Fibroblast of villous mesenchyme (primary cell): ENCODE measurements at regions not wholly inside any gene's neighbourhood (a gene's known extent, or its start where the extent isn't known, plus 50 kb on each side); places are given as distances from the start of the nearest gene placed in this dataset.

Experiments used
- DNase-seq: peaks from one replicate; pipeline ENCODE4 v3.0.0-alpha.2; 2010; ENCODE audit warnings: low read depth
- H3K4me3 ChIP-seq: 2 replicates; pipeline ENCODE4 v1.5.1; 2011; ENCODE audit warnings: low read depth, mild to moderate bottlenecking, low read length
- TF ChIP-seq, protein P1 (sequence below): IDR thresholded peaks from 2 replicates; pipeline ENCODE4 v1.5.1; 2012; ENCODE audit warnings: low read depth, mild to moderate bottlenecking, low read length; ENCODE audit not compliant: insufficient read depth

DNA sequence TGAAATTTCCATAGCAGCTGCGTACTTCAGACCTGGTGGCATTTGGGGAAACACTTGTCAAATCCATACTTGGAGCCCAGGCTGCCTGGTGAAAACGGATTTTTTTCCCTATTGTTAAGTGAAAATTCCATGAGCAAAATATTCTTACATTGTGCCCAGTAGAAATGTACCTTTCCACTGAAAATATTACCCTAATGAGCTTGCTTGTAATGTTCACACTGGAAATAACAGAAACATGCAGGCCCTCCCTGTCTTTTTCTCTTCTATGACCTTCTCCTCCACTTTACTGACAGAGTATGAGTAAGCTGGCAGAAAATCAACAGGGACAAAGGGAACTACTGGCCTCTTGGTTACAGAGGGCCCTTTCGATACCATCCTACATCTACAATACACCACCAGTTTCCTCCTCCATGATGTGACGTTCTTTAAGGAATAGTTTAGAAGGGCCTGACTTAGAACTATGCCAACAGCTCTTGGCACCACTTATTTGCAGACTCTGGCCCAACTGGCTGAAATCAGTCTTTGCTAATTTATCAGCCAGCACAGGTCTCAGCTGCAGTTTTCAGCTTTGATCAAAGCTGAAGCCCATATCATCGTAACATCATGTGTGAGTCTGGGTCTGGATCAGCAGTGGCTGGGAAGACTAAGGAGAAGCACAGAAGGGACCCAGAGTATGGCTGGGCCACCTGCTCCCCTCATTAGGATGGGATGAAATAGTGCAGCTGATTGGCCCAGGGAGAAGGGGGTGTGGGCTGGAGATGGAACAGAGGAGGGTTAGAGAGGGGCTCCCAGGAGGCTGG is 272.2 kb upstream of the ID2 start:
- TF ChIP-seq, protein P1, sequence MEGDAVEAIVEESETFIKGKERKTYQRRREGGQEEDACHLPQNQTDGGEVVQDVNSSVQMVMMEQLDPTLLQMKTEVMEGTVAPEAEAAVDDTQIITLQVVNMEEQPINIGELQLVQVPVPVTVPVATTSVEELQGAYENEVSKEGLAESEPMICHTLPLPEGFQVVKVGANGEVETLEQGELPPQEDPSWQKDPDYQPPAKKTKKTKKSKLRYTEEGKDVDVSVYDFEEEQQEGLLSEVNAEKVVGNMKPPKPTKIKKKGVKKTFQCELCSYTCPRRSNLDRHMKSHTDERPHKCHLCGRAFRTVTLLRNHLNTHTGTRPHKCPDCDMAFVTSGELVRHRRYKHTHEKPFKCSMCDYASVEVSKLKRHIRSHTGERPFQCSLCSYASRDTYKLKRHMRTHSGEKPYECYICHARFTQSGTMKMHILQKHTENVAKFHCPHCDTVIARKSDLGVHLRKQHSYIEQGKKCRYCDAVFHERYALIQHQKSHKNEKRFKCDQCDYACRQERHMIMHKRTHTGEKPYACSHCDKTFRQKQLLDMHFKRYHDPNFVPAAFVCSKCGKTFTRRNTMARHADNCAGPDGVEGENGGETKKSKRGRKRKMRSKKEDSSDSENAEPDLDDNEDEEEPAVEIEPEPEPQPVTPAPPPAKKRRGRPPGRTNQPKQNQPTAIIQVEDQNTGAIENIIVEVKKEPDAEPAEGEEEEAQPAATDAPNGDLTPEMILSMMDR = no peak
- no peak for DNase-seq
- no peak overlapping the region for H3K4me3 ChIP-seq

DNA sequence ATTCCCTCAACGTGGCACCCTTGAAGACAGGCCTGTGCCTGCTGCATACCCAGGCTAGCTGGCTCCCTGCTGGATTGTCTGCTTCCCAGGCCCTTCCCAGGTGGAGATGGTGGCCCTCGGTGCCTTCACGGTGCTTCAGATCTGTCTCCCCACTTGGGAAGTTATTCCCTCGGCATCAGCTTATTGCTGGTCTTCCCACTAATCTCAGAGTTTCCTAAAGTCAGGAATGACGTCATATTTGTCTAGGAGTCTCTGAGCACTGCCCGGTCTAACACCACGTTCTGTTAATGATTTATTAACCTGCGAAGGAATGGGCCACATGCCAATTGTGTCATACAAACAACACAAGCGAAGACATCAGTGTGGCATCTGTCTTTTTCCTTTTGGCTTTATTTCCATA is 269.8 kb upstream of the ID2 start:
- DNase-seq = no peak
- TF ChIP-seq, protein P1 = no peak
- H3K4me3 ChIP-seq = no peak overlapping the region

DNA sequence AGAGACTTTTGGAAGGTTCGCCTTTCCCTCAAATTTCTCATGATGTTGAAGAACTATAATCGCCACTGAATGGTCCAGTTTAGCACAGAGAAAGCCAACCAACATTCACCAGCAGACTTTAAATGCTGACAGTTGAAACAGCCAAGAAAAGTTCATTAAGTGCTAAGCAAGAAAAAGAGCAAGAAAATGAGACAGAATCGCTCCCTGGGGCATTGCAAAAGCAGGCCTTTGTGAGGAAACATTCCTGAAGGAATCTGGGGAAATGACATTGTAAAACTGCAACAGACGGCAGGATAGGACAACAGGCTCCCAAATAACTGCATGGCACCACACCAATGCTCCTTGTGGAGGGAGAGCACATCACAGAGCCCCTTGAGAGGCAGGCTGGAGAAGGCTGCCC is 269.3 kb upstream of the ID2 start:
- H3K4me3 ChIP-seq = no peak overlapping the region
- DNase-seq = peak; percentile 14
- TF ChIP-seq, protein P1 = no peak

DNA sequence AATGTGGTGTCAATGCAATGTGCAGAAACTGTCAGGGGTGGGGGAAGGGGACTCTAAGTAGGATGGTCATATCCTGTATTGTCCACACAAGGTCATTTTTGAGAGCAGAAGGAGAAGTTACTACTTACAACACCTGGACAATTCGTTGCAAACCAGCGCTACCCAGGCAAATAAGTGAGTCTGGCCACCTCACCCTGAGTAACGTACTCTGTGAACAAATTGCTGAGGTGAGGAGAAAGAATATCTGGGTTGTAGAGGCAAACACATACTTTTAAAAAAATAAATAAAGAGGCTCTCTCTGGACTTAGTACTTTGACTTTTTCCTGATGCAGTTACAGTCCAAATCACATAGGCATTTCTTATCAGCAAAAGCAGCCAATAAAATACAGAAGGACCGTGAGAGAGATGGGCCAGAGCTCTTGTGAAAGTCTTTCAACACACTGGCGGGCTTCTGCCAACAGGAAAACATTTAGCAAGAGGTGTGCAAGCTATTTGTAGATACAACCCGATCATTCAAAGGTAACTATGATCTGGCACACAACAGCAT is 268.2 kb upstream of the ID2 start:
- peak; percentile 40 for DNase-seq
- TF ChIP-seq, protein P1 = no peak
- H3K4me3 ChIP-seq = no peak overlapping the region

DNA sequence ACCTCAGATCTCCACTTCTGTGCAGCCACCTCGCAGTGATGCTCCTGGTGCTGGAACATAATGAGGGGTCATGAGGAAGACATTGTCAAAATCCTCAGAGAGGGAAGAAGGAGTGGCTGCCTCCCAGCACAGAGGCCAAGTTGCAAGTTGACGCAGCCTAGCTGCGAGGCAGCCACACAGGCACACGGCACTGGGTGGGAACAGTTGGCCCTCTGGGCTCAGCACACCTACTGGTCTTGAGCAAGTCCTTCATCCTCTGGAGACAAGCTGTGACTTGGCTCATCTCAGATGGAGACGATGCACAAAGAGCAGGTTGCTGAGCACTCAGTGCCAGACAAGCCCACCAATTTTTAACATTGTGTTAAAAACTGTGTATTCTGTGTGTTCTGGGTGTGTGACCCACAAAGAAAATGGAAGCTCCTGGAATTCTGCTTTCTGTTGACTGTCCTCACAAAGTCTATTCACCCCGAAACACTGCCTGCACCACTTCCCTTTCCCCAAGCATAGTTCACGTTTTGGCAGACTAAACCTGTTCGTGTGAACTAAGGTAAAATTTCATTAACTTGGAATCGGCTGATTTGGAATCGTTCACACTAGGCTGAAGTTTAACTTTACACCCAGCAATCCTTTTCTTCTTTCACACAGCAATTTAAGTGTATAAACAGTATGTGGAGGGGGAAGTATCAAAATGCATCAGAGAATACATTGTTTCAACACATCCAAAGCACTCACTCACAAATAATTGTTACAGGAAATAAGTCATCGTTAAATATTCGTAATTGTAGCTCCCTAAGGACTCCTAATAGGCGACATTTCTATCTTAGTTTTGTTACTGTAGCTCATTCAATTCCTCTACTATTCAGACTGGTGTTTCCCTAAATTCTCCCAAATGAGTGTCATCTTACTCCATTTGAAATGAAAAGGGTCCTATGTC is 266.6 kb upstream of the ID2 start:
- no peak for DNase-seq
- H3K4me3 ChIP-seq = no peak overlapping the region
- TF ChIP-seq, protein P1 = no peak

DNA sequence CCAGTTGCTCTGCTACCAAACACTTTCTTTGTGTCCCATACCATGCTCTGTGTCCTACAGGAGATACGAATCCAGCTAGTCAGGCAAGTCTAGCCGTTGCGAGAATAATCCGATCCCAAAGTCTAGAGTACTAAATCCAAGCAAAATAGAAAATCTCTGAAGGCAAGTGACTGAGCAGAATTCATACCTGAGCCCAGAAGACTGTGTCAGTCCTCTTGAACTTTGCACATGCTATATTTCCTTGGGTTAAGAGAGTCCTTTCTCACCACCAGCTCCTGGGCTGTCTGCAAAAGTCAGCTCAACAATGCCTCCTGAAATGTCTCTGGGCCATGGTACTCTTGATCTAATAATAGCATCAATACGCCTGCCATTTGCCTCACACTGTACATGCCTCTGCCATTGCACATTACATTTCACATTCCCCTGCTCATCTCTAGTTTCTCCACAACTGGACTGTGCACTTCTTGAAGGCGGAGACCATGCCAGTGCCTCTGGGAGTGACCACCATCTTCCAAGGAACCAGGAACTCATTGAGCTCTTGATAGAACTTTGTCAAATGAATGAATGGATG is 265.8 kb upstream of the ID2 start:
- no peak for DNase-seq
- H3K4me3 ChIP-seq = no peak overlapping the region
- TF ChIP-seq, protein P1 = no peak
